ENCODE measurements at regions not wholly inside any gene's neighbourhood (a gene's known extent, or its start where the extent isn't known, plus 50 kb on each side); places are given as distances from the start of the nearest gene placed in this dataset.

- no peak for TF ChIP-seq CHD7 (IDR thresholded peaks at IDR 0.05; ENCODE audit: low read depth, low read length)
- TF ChIP-seq SUPT5H (IDR thresholded peaks at IDR 0.05), result peak; percentile 51
- TF ChIP-seq CSDE1 (IDR thresholded peaks at IDR 0.05), result no peak
- no peak for TF ChIP-seq E2F3 (CRISPR knock-in tag; IDR thresholded peaks at IDR 0.05)
- TF ChIP-seq HNRNPUL1 (IDR thresholded peaks at IDR 0.05; ENCODE audit: low read length), result no peak
- no peak for TF ChIP-seq IRF1 (CRISPR knock-in tag; IDR thresholded peaks at IDR 0.05; ENCODE audit: borderline replicate concordance)
- peak; percentile 84 for TF ChIP-seq MTA3 (IDR thresholded peaks at IDR 0.05; ENCODE audit: borderline replicate concordance)
- TF ChIP-seq SIRT6 (IDR thresholded peaks at IDR 0.05; ENCODE audit: low read depth, low read length), result no peak
- peak; percentile 85 for TF ChIP-seq CREB3 (tag; conservative IDR thresholded peaks at IDR 0.05; ENCODE audit: low read depth)
- no peak for TF ChIP-seq ELK3 (CRISPR knock-in tag; IDR thresholded peaks at IDR 0.05)
- TF ChIP-seq HDAC2 (IDR thresholded peaks at IDR 0.05), result peak; percentile 94
- TF ChIP-seq SIN3A (IDR thresholded peaks at IDR 0.05; ENCODE audit: borderline replicate concordance in 2 of 2, control insufficient read depth in 1 of 2, low read depth in 2 of 2, low read length in 2 of 2), result no peak
These were observed 68.5 kb upstream of the RAI14 start (continued) for GRCh38 chr5:34587355-34588241.

Data from K562 (cell line).